ENCODE measurements at regions not wholly inside any gene's neighbourhood (a gene's known extent, or its start where the extent isn't known, plus 50 kb on each side); places are given as distances from the start of the nearest gene placed in this dataset.

- H3K27me3 Mint-ChIP-seq (ENCODE audit: unreplicated experiment) = no peaks in the 10 kb centered on the region
- BruUV-seq (replicated peaks) = no TSS peak
- intact Hi-C loops (cut with micrococcal nuclease; ENCODE audit: unreplicated experiment) = no loop called here
These were observed 252.0 kb upstream of the JAG1 start for GRCh38 chr20:10925767-10926166.

GRCh38 chr20:10927011-10927583 lies 253.3 kb upstream of the JAG1 start:
- Mint-ChIP-seq H3K4me1 (ENCODE audit: low read depth, unreplicated experiment) (peaks cover 21% of the 10 kb centered on the region), H3K4me3 (ENCODE audit: low read depth, unreplicated experiment) (no peak overlapping the region), H3K27ac (ENCODE audit: unreplicated experiment) (no peak overlapping the region), H3K36me3 (ENCODE audit: insufficient read depth, unreplicated experiment) (no peaks in the 10 kb centered on the region), H3K9me3 (ENCODE audit: low read depth, unreplicated experiment) (peaks cover 3% of the 10 kb centered on the region), H3K27me3 (ENCODE audit: unreplicated experiment) (no peaks in the 10 kb centered on the region)
- no peak for TF ChIP-seq CTCF (IDR thresholded peaks at IDR 0.05; ENCODE audit: unreplicated experiment)
- intact Hi-C loops (cut with micrococcal nuclease; ENCODE audit: unreplicated experiment) = no loop called here
- CTCF ChIA-PET = no interaction called here
- no peak for DNase-seq
- BruUV-seq (replicated peaks) = no TSS peak

More at GRCh38 chr20:10925767-10926166, 252.0 kb upstream of the JAG1 start:
- DNase-seq = no peak
- TF ChIP-seq CTCF (IDR thresholded peaks at IDR 0.05; ENCODE audit: unreplicated experiment) = no peak
- H3K4me3 Mint-ChIP-seq (ENCODE audit: low read depth, unreplicated experiment) = no peak overlapping the region
- no peak overlapping the region for H3K27ac Mint-ChIP-seq (ENCODE audit: unreplicated experiment)
- CTCF ChIA-PET = no interaction called here
- peaks cover 21% of the 10 kb centered on the region for H3K4me1 Mint-ChIP-seq (ENCODE audit: low read depth, unreplicated experiment)
- no peaks in the 10 kb centered on the region for H3K36me3 Mint-ChIP-seq (ENCODE audit: insufficient read depth, unreplicated experiment)
- H3K9me3 Mint-ChIP-seq (ENCODE audit: low read depth, unreplicated experiment) = no peaks in the 10 kb centered on the region

- intact Hi-C loops (cut with micrococcal nuclease; ENCODE audit: unreplicated experiment) = no loop called here
- no peak overlapping the region for H3K4me3 Mint-ChIP-seq (ENCODE audit: low read depth, unreplicated experiment)
- DNase-seq = no peak
- TF ChIP-seq CTCF (IDR thresholded peaks at IDR 0.05; ENCODE audit: unreplicated experiment) = no peak
- CTCF ChIA-PET = no interaction called here
- peaks cover 12% of the 10 kb centered on the region for H3K4me1 Mint-ChIP-seq (ENCODE audit: low read depth, unreplicated experiment)
- BruUV-seq (replicated peaks) = no TSS peak
- peaks cover 3% of the 10 kb centered on the region for H3K9me3 Mint-ChIP-seq (ENCODE audit: low read depth, unreplicated experiment)
- no peaks in the 10 kb centered on the region for H3K27me3 Mint-ChIP-seq (ENCODE audit: unreplicated experiment)
- H3K27ac Mint-ChIP-seq (ENCODE audit: unreplicated experiment) = no peak overlapping the region
- no peaks in the 10 kb centered on the region for H3K36me3 Mint-ChIP-seq (ENCODE audit: insufficient read depth, unreplicated experiment)
These were observed 254.4 kb upstream of the JAG1 start for GRCh38 chr20:10927936-10928840.

DNA sequence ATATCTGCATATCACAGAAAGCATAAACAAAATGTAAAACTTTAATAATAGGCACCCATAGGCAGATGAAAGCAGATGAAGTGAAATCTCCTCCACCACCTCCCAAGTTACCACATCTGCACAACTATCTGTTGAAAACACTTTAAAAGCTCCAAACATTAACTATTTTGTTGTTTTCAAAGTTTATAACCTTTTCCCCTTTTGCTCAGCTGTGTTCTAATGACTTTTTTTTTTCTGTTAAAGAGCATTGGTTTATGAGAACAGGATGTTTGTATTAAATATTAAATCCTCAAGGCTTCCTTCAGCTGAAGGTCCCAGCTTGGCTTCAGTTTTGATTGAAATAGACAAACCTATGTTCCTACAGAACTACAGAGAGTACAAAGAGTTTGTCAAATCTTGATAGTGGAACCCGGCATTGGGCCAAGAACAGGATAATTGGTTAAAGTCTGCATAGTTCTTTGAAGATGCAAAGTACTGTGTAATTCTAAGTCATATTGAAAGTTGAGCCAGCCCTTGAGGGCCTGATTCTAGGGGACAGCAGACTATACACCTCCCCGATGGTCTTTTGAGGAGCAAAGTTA lies 255.1 kb upstream of the JAG1 start:
- Mint-ChIP-seq H3K4me3 (ENCODE audit: low read depth, unreplicated experiment) (no peak overlapping the region), H3K36me3 (ENCODE audit: insufficient read depth, unreplicated experiment) (no peaks in the 10 kb centered on the region), H3K27ac (ENCODE audit: unreplicated experiment) (no peak overlapping the region), H3K9me3 (ENCODE audit: low read depth, unreplicated experiment) (peaks cover 3% of the 10 kb centered on the region), H3K27me3 (ENCODE audit: unreplicated experiment) (no peaks in the 10 kb centered on the region), H3K4me1 (ENCODE audit: low read depth, unreplicated experiment) (peaks cover 6% of the 10 kb centered on the region)
- CTCF ChIA-PET = no interaction called here
- intact Hi-C loops (cut with micrococcal nuclease; ENCODE audit: unreplicated experiment) = no loop called here
- BruUV-seq (replicated peaks) = no TSS peak
- no peak for TF ChIP-seq CTCF (IDR thresholded peaks at IDR 0.05; ENCODE audit: unreplicated experiment)
- no peak for DNase-seq

All from Calu3 (cell line).